Esophagus muscularis mucosa (tissue), 3 donors: ENCODE measurements at regions not wholly inside any gene's neighbourhood (a gene's known extent, or its start where the extent isn't known, plus 50 kb on each side); places are given as distances from the start of the nearest gene placed in this dataset.

Experiments used
- EP300 ChIP-seq: sonication (generic); formaldehyde crosslinking; IDR thresholded peaks from one replicate; pipeline ENCODE4 v1.6.1; 2017; ENCODE audit warnings: antibody characterized with exemption
- POLR2A ChIP-seq: fragments of 450-650 bp; IDR thresholded peaks from one replicate; pipeline ENCODE4 v1.6.1; 2017; ENCODE audit warnings: antibody characterized with exemption, moderate library complexity, mild to moderate bottlenecking, low read depth
- POLR2AphosphoS5 ChIP-seq, 2 donors: sonication (generic); formaldehyde crosslinking; IDR thresholded peaks; one replicate each; pipeline ENCODE4 v1.6.1; 2017; ENCODE audit warnings: antibody characterized with exemption in 2 of 2

- TF ChIP-seq POLR2A (no peak), POLR2AphosphoS5 (IDR thresholded peaks at IDR 0.05) (no peak), EP300 (no peak)
Measured at GRCh38 chr2:12120281-12121150, 374.1 kb downstream of the LPIN1 start.
